Esophagus squamous epithelium (tissue), 5 donors: ENCODE measurements at regions not wholly inside any gene's neighbourhood (a gene's known extent, or its start where the extent isn't known, plus 50 kb on each side); places are given as distances from the start of the nearest gene placed in this dataset.

ENCODE experiments used
- DNase-seq: peaks from one replicate; lab custom pipeline; 2025; lab: John Stamatoyannopoulos, UW
- H3K27ac ChIP-seq, 4 donors: fragments of 200-600 bp; sonication (generic); one replicate each; pipeline ENCODE4 v1.5.1; 2016 to 2019; ENCODE audit warnings: mild to moderate bottlenecking in 1 of 4
- H3K27me3 ChIP-seq, 4 donors: fragments of 200-600 bp; sonication (generic); 1 replicate in 3 of 4; 2 replicates in 1 of 4; pipeline versions ENCODE4 v1.5.1 to v1.6.0; 2017 to 2021; ENCODE audit warnings: antibody characterized with exemption in 1 of 4
- H3K36me3 ChIP-seq, 3 donors: fragments of 200-600 bp; sonication (generic); one replicate each; pipeline ENCODE4 v1.5.1; 2016 to 2019
- H3K4me1 ChIP-seq, 3 donors: fragments of 200-600 bp; sonication (generic); one replicate each; pipeline ENCODE4 v1.5.1; 2017 to 2019
- H3K4me3 ChIP-seq, 4 donors: fragments of 200-600 bp; sonication (generic); 1 replicate in 3 of 4; 2 replicates in 1 of 4; pipeline ENCODE4 v1.5.1; 2016 to 2019; ENCODE audit warnings: mild to moderate bottlenecking in 2 of 4, moderate library complexity in 1 of 4
- H3K9me3 ChIP-seq, 3 donors: fragments of 200-600 bp; sonication (generic); one replicate each; pipeline ENCODE4 v1.5.1; 2016 to 2019
- CTCF ChIP-seq, 6 experiments: fragments of 450-650 bp in 4 of 6; fragments of 200-600 bp in 2 of 6; sonication (generic) in 2 of 6; IDR thresholded peaks; one replicate each; pipeline ENCODE4 v1.5.1; 2016 to 2019; ENCODE audit warnings: antibody characterized with exemption in 6 of 6, mild to moderate bottlenecking in 4 of 6, moderate library complexity in 4 of 6
- POLR2A ChIP-seq, 4 donors: fragments of 450-650 bp; IDR thresholded peaks; one replicate each; pipeline ENCODE4 v1.6.1; 2017; ENCODE audit warnings: antibody characterized with exemption in 4 of 4, mild to moderate bottlenecking in 4 of 4, moderate library complexity in 3 of 4
- WGBS, 2 donors: methylation state at CpG; one replicate each; pipeline ENCODE4 v1.1.5; 2018; 5-methylcytosine and 5-hydroxymethylcytosine counted together
- intact Hi-C: fragments of 100-400 bp; cut with DNase I; formaldehyde crosslinking; loops from one replicate; pipeline ENCODE4 v1.15.0; 2022
- donor health status: DM: yes; HTN: yes; CAD: no.

- no peaks in the 10 kb centered on the region for H3K27me3 ChIP-seq
- DNase-seq = no peak
- no peak overlapping the region for H3K4me3 ChIP-seq
- no peak for TF ChIP-seq CTCF (IDR thresholded peaks at IDR 0.05)
- TF ChIP-seq POLR2A (IDR thresholded peaks at IDR 0.05) = no peak
- peaks cover 29 to 78% (median 54%) of the 10 kb centered on the region in 3 donors for H3K4me1 ChIP-seq
- no peaks in the 10 kb centered on the region for H3K9me3 ChIP-seq
- H3K27ac ChIP-seq = peak overlapping the region; percentile 86 to 93 (median 92)
- intact Hi-C loops = no loop called here
- no peaks in the 10 kb centered on the region for H3K36me3 ChIP-seq
- WGBS, 2 donors = 59 to 64% methylated on average over 10 of the region's 10 CpGs
Observed at GRCh38 chr5:149437391-149438040, 58.4 kb upstream of the IL17B start.

GRCh38 chr5:149435660-149436059 is 56.6 kb upstream of the IL17B start:
- DNase-seq = no peak
- no peak overlapping the region for H3K4me3 ChIP-seq
- H3K9me3 ChIP-seq = no peaks in the 10 kb centered on the region
- no peaks in the 10 kb centered on the region for H3K27me3 ChIP-seq
- TF ChIP-seq CTCF (IDR thresholded peaks at IDR 0.05) = no peak
- TF ChIP-seq POLR2A (IDR thresholded peaks at IDR 0.05) = no peak
- H3K27ac ChIP-seq = peak overlapping the region in 2 of 4 donors; percentile 17 to 52
- H3K4me1 ChIP-seq = peaks cover 16 to 66% (median 37%) of the 10 kb centered on the region in 3 donors
- H3K36me3 ChIP-seq = no peaks in the 10 kb centered on the region
- intact Hi-C loops = no loop called here

- H3K4me1 ChIP-seq = peaks cover 10 to 65% (median 37%) of the 10 kb centered on the region in 3 donors
- no peaks in the 10 kb centered on the region for H3K27me3 ChIP-seq
- H3K27ac ChIP-seq = peak overlapping the region in 2 of 4 donors; percentile 52 to 90
- no peaks in the 10 kb centered on the region for H3K36me3 ChIP-seq
- intact Hi-C loops = no loop called here
- H3K9me3 ChIP-seq = no peaks in the 10 kb centered on the region
- no peak for TF ChIP-seq POLR2A (IDR thresholded peaks at IDR 0.05)
- no peak for DNase-seq
- H3K4me3 ChIP-seq = no peak overlapping the region
- 80 to 84% methylated on average over 7 of the region's 7 CpGs for WGBS, 2 donors
Observed at GRCh38 chr5:149435015-149435376, 55.9 kb upstream of the IL17B start.

GRCh38 chr5:149434162-149435014 is 55.3 kb upstream of the IL17B start:
- WGBS, 2 donors = 36 to 42% methylated on average over 3 to 7 of the region's 7 CpGs
- TF ChIP-seq POLR2A (IDR thresholded peaks at IDR 0.05) = no peak
- peak; percentile 48 to 86 (median 76) for TF ChIP-seq CTCF (IDR thresholded peaks at IDR 0.05)
- peaks cover 5 to 64% (median 31%) of the 10 kb centered on the region in 3 donors for H3K4me1 ChIP-seq

DNA sequence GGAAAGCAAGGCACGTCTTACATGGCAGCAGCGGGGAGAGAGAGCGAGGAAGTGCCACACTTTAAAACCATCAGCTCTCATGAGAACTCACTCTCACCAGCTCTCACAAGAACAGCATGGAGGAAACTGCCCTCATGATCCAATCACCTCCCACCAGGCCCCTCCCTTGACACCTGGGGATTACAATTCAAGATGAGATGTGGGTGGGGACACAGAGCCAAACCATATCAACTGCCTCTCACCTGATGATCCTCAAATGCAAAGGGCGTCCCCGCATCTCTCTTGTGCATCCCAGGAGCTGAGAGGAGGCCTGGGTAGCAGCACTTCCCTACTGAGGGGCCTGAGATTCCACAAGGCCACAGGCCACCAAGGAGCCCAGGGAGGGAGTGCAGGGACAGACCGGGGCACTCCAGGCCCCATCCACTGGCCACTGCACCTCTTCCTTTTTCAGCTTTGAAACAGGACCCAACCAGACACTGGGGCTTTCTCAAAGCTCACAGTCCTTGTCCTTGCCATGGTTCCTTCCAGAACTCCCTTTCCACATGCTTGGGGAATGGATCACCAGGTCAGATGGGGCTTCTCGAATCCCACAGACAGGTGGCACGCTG is 54.5 kb upstream of the IL17B start:
- WGBS, 2 donors = 74 to 76% methylated on average over 6 to 8 of the region's 8 CpGs
- intact Hi-C loops = loop anchor here (5.0 kb wide), 1 partner anchor 51 kb away; no protein-coding TSS in a partner anchor
- peaks cover 0 to 64% (median 27%) of the 10 kb centered on the region in 3 donors for H3K4me1 ChIP-seq
- no peaks in the 10 kb centered on the region for H3K9me3 ChIP-seq
- H3K27ac ChIP-seq = peak overlapping the region in 3 of 4 donors; percentile 1 to 90 (median 89)
- H3K4me3 ChIP-seq = no peak overlapping the region
- TF ChIP-seq POLR2A (IDR thresholded peaks at IDR 0.05) (no peak), CTCF (IDR thresholded peaks at IDR 0.05) (peak in 1 of 6 experiments; percentile 2)
- H3K27me3 ChIP-seq = no peaks in the 10 kb centered on the region
- no peaks in the 10 kb centered on the region for H3K36me3 ChIP-seq
- DNase-seq = no peak

More at GRCh38 chr5:149434162-149435014, 55.3 kb upstream of the IL17B start:
- no peak for DNase-seq
- peak overlapping the region in 3 of 4 donors; percentile 1 to 90 (median 89) for H3K27ac ChIP-seq
- intact Hi-C loops = loop anchor here (5.0 kb wide), 1 partner anchor 52 kb away; no protein-coding TSS in a partner anchor
- H3K27me3 ChIP-seq = no peaks in the 10 kb centered on the region
- H3K36me3 ChIP-seq = no peaks in the 10 kb centered on the region
- no peak overlapping the region for H3K4me3 ChIP-seq
- H3K9me3 ChIP-seq = no peaks in the 10 kb centered on the region
